ENCODE measurements at regions not wholly inside any gene's neighbourhood (a gene's known extent, or its start where the extent isn't known, plus 50 kb on each side); places are given as distances from the start of the nearest gene placed in this dataset.

DNA sequence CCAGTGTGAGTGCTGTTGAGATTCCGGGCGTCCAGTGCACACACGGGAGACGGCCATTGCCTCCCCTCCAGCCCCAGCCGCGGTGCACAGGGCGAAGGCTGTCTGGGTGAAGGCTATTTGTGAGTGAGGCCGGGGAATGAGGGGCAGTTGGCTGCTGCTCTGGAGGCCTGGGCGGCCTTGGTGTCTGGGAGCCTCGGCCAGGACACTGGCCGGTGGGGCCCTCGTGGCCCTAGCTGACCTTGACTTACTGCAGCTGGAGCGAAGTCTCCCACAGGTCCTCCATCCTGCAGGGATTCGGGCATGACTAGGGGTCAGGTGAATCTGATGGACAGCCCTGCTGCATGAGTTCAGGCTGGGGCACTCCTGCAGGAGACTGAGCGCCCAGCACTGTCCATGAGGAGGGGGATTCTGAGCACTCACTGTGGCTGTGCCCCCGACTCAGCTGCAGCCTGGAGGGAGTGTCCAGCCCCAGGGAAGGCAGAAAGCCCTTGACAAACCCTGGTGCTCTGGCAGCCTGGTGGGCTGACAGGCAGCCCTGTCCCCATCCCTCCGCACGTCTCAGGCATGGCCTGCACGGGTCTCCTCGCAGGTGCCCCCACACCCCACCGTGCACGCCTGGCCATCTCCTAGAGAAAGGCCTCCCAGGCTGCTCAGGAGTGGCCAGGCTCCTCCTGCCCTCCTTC, 52.7 kb upstream of the FAM20C start:
- DNase-seq: no peak

DNA sequence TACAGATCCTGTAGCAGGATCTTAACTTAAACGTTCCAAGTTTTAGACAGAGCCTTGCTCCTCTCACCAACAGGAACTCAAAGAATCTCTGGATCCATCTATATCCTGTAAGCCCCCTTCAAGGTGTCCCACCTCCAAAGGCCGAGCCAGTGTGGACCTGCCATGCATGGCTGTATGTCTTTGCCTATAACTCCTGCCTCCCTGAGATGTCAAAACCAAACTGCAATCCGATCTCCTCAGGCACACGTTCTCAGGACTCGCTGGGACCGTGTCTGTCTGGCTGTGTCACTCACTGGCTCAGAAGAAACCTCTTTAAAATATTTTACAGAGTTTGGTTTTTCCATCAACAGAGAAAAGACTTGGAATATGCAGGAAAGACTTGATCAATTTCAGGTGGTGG, 51.4 kb upstream of the FAM20C start:
- no peak for DNase-seq

DNA sequence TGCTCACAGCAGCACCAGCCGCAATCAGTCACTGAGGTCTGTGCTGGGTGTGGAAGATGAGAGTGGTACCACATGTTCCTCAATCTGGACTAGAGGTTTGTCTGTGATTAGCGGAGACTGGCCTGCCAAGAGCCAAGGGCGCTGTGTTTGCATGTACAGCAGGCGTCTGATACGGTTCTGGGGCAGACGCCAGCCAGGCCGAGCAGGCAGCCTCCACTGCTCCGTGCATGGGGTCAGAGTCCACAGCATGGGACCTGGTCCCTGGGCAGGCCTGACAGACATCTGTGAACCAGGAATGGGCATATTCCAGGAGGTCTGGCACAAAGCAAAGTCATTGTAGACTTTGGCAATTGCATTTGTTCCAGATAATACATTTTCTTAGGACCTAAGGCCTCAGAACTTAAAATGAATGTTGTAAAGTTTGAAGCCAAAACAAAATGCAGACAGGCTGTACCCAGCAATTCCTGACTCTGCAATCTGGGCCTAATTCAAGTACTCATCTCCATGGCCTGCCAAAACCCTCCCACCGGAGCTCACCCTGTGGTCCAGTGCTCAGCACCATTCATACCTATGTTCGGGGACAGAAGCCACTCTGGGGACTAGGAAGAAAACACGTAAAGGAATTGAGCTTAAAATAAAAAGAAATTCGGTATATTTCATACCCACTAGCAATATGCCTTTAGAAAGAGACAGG, 50.0 kb upstream of the FAM20C start:
- DNase-seq: no peak
